K562 (cell line): ENCODE measurements at regions not wholly inside any gene's neighbourhood (a gene's known extent, or its start where the extent isn't known, plus 50 kb on each side); places are given as distances from the start of the nearest gene placed in this dataset.

Experiments
- ATAC-seq: fragments of 200-7000 bp; cut with Tn5 transposase; 3 replicates; pipeline ENCODE4 v1.9.1; 2020; ENCODE audit warnings: moderate library complexity
- BruUV-seq: library from RNA; stranded (reverse); fragments of 400-500 nt; replicated peaks from 2 replicates; lab custom pipeline; 2021; lab: Mats Ljungman, UMichigan
- CTCF ChIA-PET: fragments of 300-600 bp; formaldehyde crosslinking; extraction: SDS; loops from one replicate; lab custom pipeline; 2021; ENCODE audit warnings: low intra/inter-chr PET ratio; lab: Yijun Ruan, JAX
- POLR2A ChIA-PET: fragments of 300-600, 350-650 bp; sonication (Branson Sonifier 250); formaldehyde crosslinking; extraction: SDS; loops from one replicate; lab custom pipeline; 2021; ENCODE audit warnings: antibody characterized with exemption, inconsistent platforms; lab: Yijun Ruan, JAX
- DNase-seq, 4 experiments: peaks; one replicate each; pipeline versions ENCODE4 v3.0.0 to v3.0.0-alpha.2; 2011 to 2018; ENCODE audit warnings: low spot score in 3 of 4, mixed read lengths in 3 of 4; ENCODE audit errors: extremely low read depth in 1 of 4
- FAIRE-seq: peaks from 2 replicates; lab custom pipeline; 2011; peaks lifted over from hg19 to GRCh38; lab: Jason Lieb, UNC
- H2AFZ ChIP-seq: 2 replicates; pipeline ENCODE4 v1.6.0; 2011; ENCODE audit warnings: low read depth, low read length, control low read depth, inconsistent platforms
- H3K27ac ChIP-seq: fragments of 200-600 bp; 3 replicates; pipeline ENCODE4 v1.8.0; 2011; ENCODE audit warnings: low read depth, mild to moderate bottlenecking, control low read depth, inconsistent platforms, low read length, moderate library complexity, mixed read lengths; ENCODE audit errors: extremely low read depth
- H3K27me3 ChIP-seq, 2 experiments: fragments of 300-600 bp in 1 of 2; 2 replicates in 1 of 2; 3 replicates in 1 of 2; pipeline versions ENCODE4 v1.6.0 to v1.8.0; 2011; ENCODE audit warnings: inconsistent platforms in 2 of 2, low read length in 2 of 2, mild to moderate bottlenecking in 1 of 2, mixed read lengths in 1 of 2, moderate library complexity in 1 of 2; ENCODE audit not compliant: control insufficient read depth in 2 of 2, insufficient read depth in 2 of 2
- H3K36me3 ChIP-seq: fragments of 300-600 bp; 3 replicates; pipeline ENCODE4 v1.8.0; 2011; ENCODE audit warnings: mild to moderate bottlenecking, low read length, inconsistent platforms; ENCODE audit not compliant: control insufficient read depth, insufficient read depth
- H3K4me1 ChIP-seq, 2 experiments: fragments of 200-600 bp in 1 of 2; replicated peaks in 1 of 2; 2 replicates in 1 of 2; 3 replicates in 1 of 2; pipeline versions ENCODE4 v1.5.1 to v1.8.0; 2011; ENCODE audit warnings: inconsistent platforms in 2 of 2, low read length in 2 of 2, mild to moderate bottlenecking in 1 of 2, mixed read lengths in 1 of 2, moderate library complexity in 1 of 2; ENCODE audit not compliant: control insufficient read depth in 2 of 2, insufficient read depth in 2 of 2
- H3K4me2 ChIP-seq: 2 replicates; pipeline ENCODE4 v1.6.1; 2011; ENCODE audit warnings: low read length, control low read depth, inconsistent platforms, mixed read lengths; ENCODE audit not compliant: insufficient read depth
- H3K4me3 ChIP-seq: fragments of 200-600 bp; sonication (generic), shearing (Covaris generic); 2 replicates; pipeline ENCODE4 v1.5.1; 2016; ENCODE audit warnings: control low read depth, inconsistent platforms
- H3K79me2 ChIP-seq: fragments of 200-600 bp; 3 replicates; pipeline ENCODE4 v1.8.0; 2011; ENCODE audit warnings: low read length, inconsistent platforms; ENCODE audit not compliant: control insufficient read depth, insufficient read depth
- H3K9ac ChIP-seq, 2 experiments: 2 replicates each; pipeline versions ENCODE4 v1.6.0 to v1.6.1; 2011; ENCODE audit warnings: low read depth in 2 of 2, low read length in 2 of 2, control low read depth in 1 of 2, inconsistent platforms in 1 of 2, mild to moderate bottlenecking in 1 of 2, mixed read lengths in 1 of 2; ENCODE audit not compliant: insufficient read depth in 1 of 2
- H3K9me1 ChIP-seq: one replicate; pipeline ENCODE4 v1.6.0; 2011; ENCODE audit warnings: inconsistent platforms, mild to moderate bottlenecking, low read length, moderate library complexity; ENCODE audit not compliant: control insufficient read depth, insufficient read depth
- H3K9me3 ChIP-seq: replicated peaks from 2 replicates; pipeline ENCODE4 v1.5.1; 2011; ENCODE audit warnings: low read depth, low read length, inconsistent platforms; ENCODE audit not compliant: control insufficient read depth, insufficient read depth
- H4K20me1 ChIP-seq: replicated peaks from 2 replicates; pipeline ENCODE4 v1.6.1; 2011; ENCODE audit warnings: low read length, inconsistent platforms, mixed read lengths; ENCODE audit not compliant: control insufficient read depth, insufficient read depth
- ASH1L ChIP-seq: fragments of 450-650 bp; IDR thresholded peaks from 2 replicates; pipeline ENCODE4 v1.6.1; 2018; ENCODE audit warnings: borderline replicate concordance, mild to moderate bottlenecking, low read depth; ENCODE audit not compliant: partially characterized antibody
- CCAR2 ChIP-seq: fragments of 200-400 bp; formaldehyde crosslinking; IDR thresholded peaks from 2 replicates; pipeline ENCODE4 v1.6.1; 2017; ENCODE audit warnings: mild to moderate bottlenecking, low read depth, low read length
- DPF2 ChIP-seq: fragments of 450-650 bp; IDR thresholded peaks from 2 replicates; pipeline ENCODE4 v1.6.1; 2016
- FIP1L1 ChIP-seq: fragments of 200-400 bp; formaldehyde crosslinking; IDR thresholded peaks from 2 replicates; pipeline ENCODE4 v1.6.1; 2018; ENCODE audit warnings: mild to moderate bottlenecking, low read depth, low read length; ENCODE audit not compliant: poor library complexity, severe bottlenecking
- FOXA1 ChIP-seq: fragments of 450-650 bp; IDR thresholded peaks from 2 replicates; pipeline ENCODE4 v1.6.1; 2016; ENCODE audit warnings: mild to moderate bottlenecking, borderline replicate concordance
- HDAC8 ChIP-seq: fragments of 450-650 bp; IDR thresholded peaks from 2 replicates; pipeline ENCODE4 v1.6.1; 2016; ENCODE audit warnings: mild to moderate bottlenecking, missing genetic modification characterization, moderate library complexity, missing compliant biosample characterization
- NFIX ChIP-seq: fragments of 250-450 bp; sonication (Bioruptor Pico); IDR thresholded peaks from 2 replicates; pipeline ENCODE4 v1.4.0; 2020; ENCODE audit warnings: low read depth, mild to moderate bottlenecking, moderate library complexity
- NFRKB ChIP-seq: fragments of 450-650 bp; IDR thresholded peaks from 2 replicates; pipeline ENCODE4 v1.6.1; 2016; ENCODE audit warnings: low read depth
- NUFIP1 ChIP-seq: fragments of 450-650 bp; IDR thresholded peaks from 2 replicates; pipeline ENCODE4 v1.6.1; 2018; ENCODE audit not compliant: partially characterized antibody
- POLR2G ChIP-seq: fragments of 200-400 bp; formaldehyde crosslinking; IDR thresholded peaks from 2 replicates; pipeline ENCODE4 v1.6.1; 2017; ENCODE audit warnings: low read depth, mild to moderate bottlenecking, antibody characterized with exemption, low read length, moderate library complexity
- TCF3 ChIP-seq: sonication (generic); formaldehyde crosslinking; IDR thresholded peaks from 2 replicates; pipeline ENCODE4 v1.4.0; 2020; ENCODE audit warnings: mild to moderate bottlenecking, missing genetic modification reagents
- ZFP36 ChIP-seq: fragments of 150-350 bp; IDR thresholded peaks from 2 replicates; pipeline ENCODE4 v1.6.1; 2018; ENCODE audit warnings: low read length, low read depth; ENCODE audit not compliant: partially characterized antibody
- ZNF12 ChIP-seq: sonication (generic); formaldehyde crosslinking; IDR thresholded peaks from 2 replicates; pipeline ENCODE4 v1.4.0; 2020; ENCODE audit warnings: mild to moderate bottlenecking, missing genetic modification reagents
- ZNF699 ChIP-seq: fragments of 250-450 bp; sonication (Bioruptor Pico); IDR thresholded peaks from 2 replicates; pipeline ENCODE4 v1.8.0; 2021; ENCODE audit warnings: mild to moderate bottlenecking, moderate library complexity; ENCODE audit not compliant: insufficient replicate concordance
- WGBS: fragments of 100-300 bp; shearing (Covaris generic); methylation state at CpG from one replicate; pipeline ENCODE4 v1.1.6; 2016; ENCODE audit warnings: low coverage, mixed read lengths; ENCODE audit not compliant: insufficient coverage; ENCODE audit errors: missing lambda C conversion rate; 5-methylcytosine and 5-hydroxymethylcytosine counted together
- in situ Hi-C: fragments of 300-500 bp; cut with MboI; formaldehyde crosslinking; loops from 4 replicates; pipeline ENCODE4 v1.15.0; 2018; ENCODE audit warnings: inconsistent platforms, mixed read lengths
- intact Hi-C: fragments of 100-400 bp; cut with micrococcal nuclease; formaldehyde crosslinking; loops from 2 replicates; pipeline ENCODE4 v1.14.2; 2022
- TF ChIP-seq, protein P1 (sequence below): sonication (generic); formaldehyde crosslinking; IDR thresholded peaks from 2 replicates; pipeline ENCODE4 v1.8.1; 2023; ENCODE audit warnings: mild to moderate bottlenecking, missing genetic modification reagents, moderate library complexity
- TF ChIP-seq, protein P2 (sequence below): fragments of 450-650 bp; formaldehyde crosslinking; conservative IDR thresholded peaks from 2 replicates; pipeline ENCODE4 v1.4.0; 2022; ENCODE audit warnings: mild to moderate bottlenecking, missing genetic modification characterization
- TF ChIP-seq, protein P3 (sequence below): fragments of 250-450 bp; sonication (Bioruptor Pico); IDR thresholded peaks from 2 replicates; pipeline ENCODE4 v1.5.0; 2021; ENCODE audit warnings: mild to moderate bottlenecking, moderate library complexity

DNA sequence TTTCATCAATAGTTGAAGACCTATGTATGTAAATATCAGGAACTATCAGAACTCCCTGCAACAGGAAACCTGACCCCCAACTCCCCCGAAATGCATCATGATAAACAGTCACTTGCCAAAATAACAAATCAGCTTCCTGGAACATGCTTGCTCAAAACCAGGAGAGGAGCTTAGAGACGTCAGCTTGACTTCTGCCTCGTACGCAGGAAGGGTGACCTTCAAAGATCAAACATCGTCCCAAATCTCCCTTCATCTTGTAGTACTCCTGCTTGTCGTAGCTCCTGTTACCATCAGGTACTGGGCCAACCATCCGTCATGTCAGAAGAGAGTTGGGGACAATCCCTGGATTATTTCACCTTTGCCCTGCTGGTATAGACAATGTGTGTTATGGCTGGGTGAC lies 396.1 kb downstream of the GADD45G start (continued):
- TF ChIP-seq NUFIP1 (no peak), ZFP36 (no peak), HDAC8 (tag) (no peak), ZNF12 (CRISPR knock-in tag) (no peak), FIP1L1 (no peak), NFIX (no peak)
- TF ChIP-seq, all 486 proteins: peak for 0

DNA sequence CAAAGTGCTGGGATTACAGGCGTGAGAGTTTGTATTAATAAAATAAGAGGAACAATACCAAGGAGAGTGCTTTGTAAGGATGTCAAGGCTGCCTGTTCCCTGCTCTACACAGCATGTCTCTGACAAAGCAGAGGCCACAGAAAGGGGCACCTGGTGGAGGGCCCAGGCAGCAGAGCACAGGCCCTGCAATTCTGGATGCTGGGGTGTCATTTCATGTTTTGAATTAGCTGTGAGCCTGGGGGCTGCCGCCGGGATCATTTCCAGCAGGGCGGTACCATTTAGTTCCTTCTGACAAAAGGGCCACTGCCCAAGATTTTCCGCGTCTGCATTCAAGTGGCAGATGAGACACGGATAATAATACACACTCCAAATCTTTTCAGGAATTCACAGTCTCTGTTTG lies 396.9 kb downstream of the GADD45G start:
- ATAC-seq: no peak
- DNase-seq: no peak
- 0% methylated on average over 7 of the region's 7 CpGs for WGBS
- no peaks in the 10 kb centered on the region for H4K20me1 ChIP-seq
- no peaks in the 10 kb centered on the region for H3K79me2 ChIP-seq
- FAIRE-seq: no peak
- no peaks in the 10 kb centered on the region; a peak in 1 of 5 replicates for H3K27me3 ChIP-seq
- ChIA-PET POLR2A (no interaction called here), CTCF (no interaction called here)
- BruUV-seq: no TSS peak
- no peaks in the 10 kb centered on the region for H3K9me3 ChIP-seq
- in situ Hi-C loops (no loop called here), intact Hi-C loops (no loop called here)
- TF ChIP-seq POLR2G (no peak), FOXA1 (no peak), ZNF699 (CRISPR knock-in tag) (no peak), CCAR2 (no peak), ASH1L (no peak), NFRKB (no peak), DPF2 (no peak), TCF3 (CRISPR knock-in tag) (no peak), ZNF12 (CRISPR knock-in tag) (no peak)
- TF ChIP-seq, protein P1, sequence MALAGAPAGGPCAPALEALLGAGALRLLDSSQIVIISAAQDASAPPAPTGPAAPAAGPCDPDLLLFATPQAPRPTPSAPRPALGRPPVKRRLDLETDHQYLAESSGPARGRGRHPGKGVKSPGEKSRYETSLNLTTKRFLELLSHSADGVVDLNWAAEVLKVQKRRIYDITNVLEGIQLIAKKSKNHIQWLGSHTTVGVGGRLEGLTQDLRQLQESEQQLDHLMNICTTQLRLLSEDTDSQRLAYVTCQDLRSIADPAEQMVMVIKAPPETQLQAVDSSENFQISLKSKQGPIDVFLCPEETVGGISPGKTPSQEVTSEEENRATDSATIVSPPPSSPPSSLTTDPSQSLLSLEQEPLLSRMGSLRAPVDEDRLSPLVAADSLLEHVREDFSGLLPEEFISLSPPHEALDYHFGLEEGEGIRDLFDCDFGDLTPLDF (CRISPR knock-in tag): no peak
- TF ChIP-seq, protein P2, sequence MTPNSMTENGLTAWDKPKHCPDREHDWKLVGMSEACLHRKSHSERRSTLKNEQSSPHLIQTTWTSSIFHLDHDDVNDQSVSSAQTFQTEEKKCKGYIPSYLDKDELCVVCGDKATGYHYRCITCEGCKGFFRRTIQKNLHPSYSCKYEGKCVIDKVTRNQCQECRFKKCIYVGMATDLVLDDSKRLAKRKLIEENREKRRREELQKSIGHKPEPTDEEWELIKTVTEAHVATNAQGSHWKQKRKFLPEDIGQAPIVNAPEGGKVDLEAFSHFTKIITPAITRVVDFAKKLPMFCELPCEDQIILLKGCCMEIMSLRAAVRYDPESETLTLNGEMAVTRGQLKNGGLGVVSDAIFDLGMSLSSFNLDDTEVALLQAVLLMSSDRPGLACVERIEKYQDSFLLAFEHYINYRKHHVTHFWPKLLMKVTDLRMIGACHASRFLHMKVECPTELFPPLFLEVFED (CRISPR knock-in tag): no peak
- TF ChIP-seq, protein P3, sequence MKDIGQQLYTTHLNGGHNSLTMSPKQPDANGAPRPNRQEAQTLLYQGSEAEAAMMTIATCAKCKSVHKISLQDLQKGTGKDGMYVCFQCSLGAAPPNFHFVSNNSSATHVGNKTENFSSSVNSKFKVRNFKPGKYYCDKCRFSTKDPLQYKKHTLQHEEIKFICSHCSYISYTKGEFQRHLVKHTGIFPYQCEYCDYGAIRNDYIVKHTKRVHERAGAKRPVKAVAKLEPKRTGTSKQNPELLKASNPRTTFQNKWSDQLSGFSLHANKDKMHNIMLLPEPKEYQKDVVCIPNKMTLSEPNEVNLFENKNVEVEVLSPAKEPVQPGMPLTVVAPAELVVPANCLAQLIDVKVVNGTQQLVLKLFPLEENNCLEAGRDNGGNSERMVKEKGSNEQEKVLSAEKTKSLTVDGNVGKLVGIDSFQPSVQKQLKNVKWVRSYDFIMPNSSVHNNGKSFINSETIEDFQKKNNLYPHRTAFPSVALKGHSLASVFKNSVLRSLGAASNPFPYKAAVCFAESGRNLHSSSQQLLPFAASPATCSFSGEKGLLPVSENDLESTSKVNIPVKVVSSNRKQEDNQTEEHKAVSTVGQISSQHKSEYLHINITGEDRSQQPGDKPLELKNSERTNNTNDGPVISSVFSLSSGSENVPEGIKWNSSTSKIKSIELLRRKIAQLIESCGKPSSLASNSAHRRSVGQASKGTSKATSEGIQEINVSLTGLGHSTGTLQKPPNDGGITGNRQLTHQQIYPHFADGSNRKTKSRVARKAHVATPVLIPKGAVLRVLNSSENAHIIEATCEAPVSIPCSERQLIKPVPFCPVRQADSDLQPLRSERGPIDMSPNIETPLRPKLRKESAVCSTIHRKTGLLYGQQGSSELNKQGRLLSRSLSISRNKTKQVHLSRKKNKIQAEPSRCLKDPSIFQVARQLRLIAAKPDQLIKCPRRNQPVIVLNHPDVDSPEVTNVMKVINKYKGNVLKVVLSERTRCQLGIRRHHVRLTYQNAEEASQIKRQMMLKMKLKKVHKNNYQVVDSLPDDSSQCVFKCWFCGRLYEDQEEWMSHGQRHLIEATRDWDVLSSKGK (CRISPR knock-in tag): no peak
- no peak overlapping the region for H3K4me2 ChIP-seq
- no peak overlapping the region for H3K27ac ChIP-seq
- no peaks in the 10 kb centered on the region for H3K9me1 ChIP-seq
- no peaks in the 10 kb centered on the region for H3K36me3 ChIP-seq
- H3K9ac ChIP-seq: no peak overlapping the region
- H3K4me3 ChIP-seq: no peak overlapping the region
- H3K4me1 ChIP-seq: no peaks in the 10 kb centered on the region
- no peak overlapping the region for H2AFZ ChIP-seq
